Activated T-helper 2 cell treated with anti-CD3 and anti-CD28 coated beads, Interferon-gamma antibody, Interleukin-2, Interleukin-4, amounts not matched to agents 10 μg/mL and 5 μg/mL and 100 μg/mL, durations not matched to agents 14 hours and 24 hours and 36 hours (primary cell): ENCODE measurements at regions not wholly inside any gene's neighbourhood (a gene's known extent, or its start where the extent isn't known, plus 50 kb on each side); places are given as distances from the start of the nearest gene placed in this dataset.

ENCODE experiments used
- DNase-seq: peaks from one replicate; pipeline ENCODE4 v3.0.0; 2021; ENCODE audit warnings: low spot score
- H3K27ac Mint-ChIP-seq: one replicate; pipeline ENCODE4 v1.8.0; 2021; ENCODE audit warnings: mixed read lengths
- H3K27me3 Mint-ChIP-seq: one replicate; pipeline ENCODE4 v1.8.0; 2021; ENCODE audit warnings: low read depth, mixed read lengths
- H3K36me3 Mint-ChIP-seq: one replicate; pipeline ENCODE4 v1.8.0; 2021; ENCODE audit warnings: low read depth, mixed read lengths
- H3K4me1 Mint-ChIP-seq: one replicate; pipeline ENCODE4 v1.8.0; 2021; ENCODE audit warnings: low read depth, mixed read lengths
- H3K4me3 Mint-ChIP-seq: one replicate; pipeline ENCODE4 v1.8.0; 2021; ENCODE audit warnings: low read depth, mild to moderate bottlenecking, moderate library complexity, mixed read lengths
- H3K9me3 Mint-ChIP-seq: one replicate; pipeline ENCODE4 v1.8.0; 2021; ENCODE audit warnings: mixed read lengths
- intact Hi-C: fragments of 100-400 bp; cut with micrococcal nuclease; formaldehyde crosslinking; loops from one replicate; pipeline ENCODE4 v1.15.1; 2023

GRCh38 chr10:125212150-125212809 is 51.9 kb upstream of the CTBP2 start:
- no peak overlapping the region for H3K4me3 Mint-ChIP-seq
- intact Hi-C loops = no loop called here
- H3K4me1 Mint-ChIP-seq = no peaks in the 10 kb centered on the region
- no peaks in the 10 kb centered on the region for H3K27me3 Mint-ChIP-seq
- no peak overlapping the region for H3K27ac Mint-ChIP-seq
- DNase-seq = no peak
- no peaks in the 10 kb centered on the region for H3K9me3 Mint-ChIP-seq
- H3K36me3 Mint-ChIP-seq = no peaks in the 10 kb centered on the region
